Pons (tissue), 1 donor: ENCODE measurements at regions not wholly inside any gene's neighbourhood (a gene's known extent, or its start where the extent isn't known, plus 50 kb on each side); places are given as distances from the start of the nearest gene placed in this dataset.
"Not testable (repeated sequence)": the region's sequence is repeated elsewhere in the genome, so short reads cannot be mapped to it uniquely, and the experiment has no call there.

Experiments
- DNase-seq: peaks from one replicate; pipeline ENCODE4 v3.0.0-alpha.2; 2016; ENCODE audit warnings: low spot score

DNA sequence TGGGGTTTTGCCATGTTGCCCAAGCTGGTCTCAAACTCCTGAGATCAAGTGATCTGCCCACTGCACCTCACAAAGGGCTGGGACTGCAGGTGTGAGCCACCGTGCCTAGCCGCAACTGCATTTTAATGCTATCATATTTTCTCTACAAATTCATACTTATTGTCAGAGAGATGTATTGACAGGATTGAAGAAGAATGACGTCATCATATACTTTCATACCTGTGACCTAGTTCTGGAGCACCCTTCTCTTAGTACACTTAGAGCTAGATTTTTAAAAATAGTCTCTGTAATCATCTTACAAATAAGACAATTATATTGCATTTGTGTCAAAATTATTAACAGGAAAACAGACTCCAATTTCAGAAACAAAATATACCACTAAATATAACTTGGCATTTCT is 242.8 kb upstream of the PDZRN3 start:
- no peak for DNase-seq

DNA sequence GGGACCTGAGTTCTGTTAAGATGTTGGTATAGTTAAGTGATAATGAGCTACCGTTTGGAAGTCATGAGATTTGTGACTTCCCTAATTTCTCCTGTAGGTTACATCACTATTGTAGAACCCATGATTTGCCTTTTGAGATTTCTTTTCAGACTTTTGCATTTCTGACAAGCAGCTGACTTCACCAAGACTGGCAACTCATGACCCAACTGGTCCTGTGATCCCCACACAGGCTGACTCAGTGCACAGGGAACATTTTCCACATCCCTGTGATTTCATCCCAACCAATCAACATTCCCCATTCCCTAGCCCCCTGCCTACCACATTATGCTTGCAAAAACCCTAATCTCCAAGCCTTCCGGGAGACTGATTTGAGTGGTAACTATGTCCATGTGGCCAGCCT is 242.1 kb upstream of the PDZRN3 start:
- no peak for DNase-seq

DNA sequence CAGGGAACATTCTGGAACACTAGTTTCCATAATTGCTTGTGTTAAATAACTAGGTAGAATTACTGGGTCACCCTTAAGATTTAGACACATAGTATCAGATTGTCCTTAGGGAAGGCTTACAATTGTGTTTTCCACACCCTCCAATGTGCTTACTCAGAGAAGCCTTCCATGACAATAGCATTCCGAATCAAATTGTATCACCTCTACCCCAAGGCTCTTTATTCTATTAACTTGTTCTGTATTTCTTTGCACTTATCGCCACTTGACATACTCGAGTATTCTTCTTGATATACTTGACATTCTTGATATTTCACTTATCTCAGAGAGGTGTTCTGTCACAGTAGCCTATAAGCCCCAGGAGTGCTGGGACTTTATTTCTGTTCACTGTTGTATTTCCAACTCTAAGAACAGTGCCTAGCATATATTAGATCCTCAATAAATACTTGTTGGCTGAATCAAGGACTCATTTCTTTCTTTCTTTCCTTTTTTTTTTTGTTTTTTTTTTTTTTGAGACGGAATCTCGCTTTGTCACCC is 238.9 kb upstream of the PDZRN3 start:
- no peak for DNase-seq

DNA sequence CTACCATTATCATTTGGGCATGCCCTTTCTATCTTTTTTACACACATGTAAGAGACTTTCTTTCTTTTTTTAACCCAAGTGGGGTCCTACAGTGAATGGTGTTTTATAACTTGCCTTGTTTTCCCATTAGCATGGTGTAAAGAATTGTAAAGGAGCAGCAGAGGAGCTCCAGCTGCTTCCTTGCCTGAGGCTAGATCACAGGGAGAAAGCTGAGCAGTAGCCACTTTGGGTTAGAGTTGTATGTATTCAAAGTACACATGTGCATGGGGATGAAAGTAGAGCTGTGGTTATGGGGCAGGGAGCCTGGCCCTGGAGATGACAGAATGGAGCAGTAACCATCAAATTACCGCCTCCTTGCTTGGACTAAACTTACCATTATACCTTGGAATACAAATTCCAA is 231.1 kb upstream of the PDZRN3 start:
- DNase-seq: no peak

DNA sequence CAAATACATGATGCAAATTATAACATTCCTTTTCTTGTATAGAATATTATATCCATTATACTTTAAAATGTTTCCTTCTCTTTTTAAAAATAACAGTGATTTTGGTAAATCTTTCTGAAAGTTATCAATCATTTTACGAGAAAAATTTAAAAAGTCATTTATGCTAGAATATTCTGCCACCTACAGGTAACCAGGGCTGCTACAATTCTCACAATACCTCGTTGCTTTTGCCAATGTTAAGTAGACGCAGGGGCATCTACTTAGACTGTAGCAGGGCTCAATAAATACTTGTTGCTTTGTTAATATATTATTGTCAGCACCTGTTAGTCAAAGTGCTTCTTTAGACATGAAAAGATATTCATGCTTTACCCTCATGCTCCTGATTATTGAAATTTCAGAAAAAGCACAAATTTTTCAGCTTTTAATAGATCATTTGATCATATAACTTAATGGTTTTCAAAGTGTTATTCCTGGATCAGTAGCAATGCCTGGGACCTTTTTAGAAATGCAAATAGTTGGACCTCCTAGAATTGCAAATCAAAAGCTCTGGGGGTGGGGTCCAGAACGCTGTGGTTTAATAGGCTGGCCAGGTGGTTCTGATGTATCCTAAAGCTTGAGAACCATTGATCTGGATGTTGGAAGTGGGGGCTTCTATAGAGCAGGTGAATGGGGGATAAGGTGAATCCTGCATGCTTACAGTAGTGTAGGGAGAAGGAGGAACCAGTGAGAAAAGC is 223.6 kb upstream of the PDZRN3 start:
- peak; percentile 34 for DNase-seq

DNA sequence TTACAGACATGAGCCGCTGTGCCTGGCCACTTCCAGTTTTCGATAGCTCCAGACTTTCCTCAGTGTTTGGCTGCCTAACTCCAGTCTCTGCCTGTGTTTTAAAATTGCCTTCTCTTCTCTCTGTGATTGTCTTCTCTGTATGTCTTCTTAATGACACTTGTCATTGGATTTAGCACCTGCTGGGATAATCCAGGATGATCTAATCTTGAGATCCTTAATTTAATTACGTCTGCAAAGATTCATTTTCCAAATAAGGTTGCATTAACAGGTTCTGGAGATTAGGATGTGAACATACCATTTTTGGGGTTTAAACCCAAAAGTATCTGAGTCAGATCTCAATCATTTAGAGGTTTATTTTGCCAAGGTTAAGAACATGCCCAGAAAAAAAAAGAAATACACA is 222.2 kb upstream of the PDZRN3 start:
- no peak for DNase-seq

DNA sequence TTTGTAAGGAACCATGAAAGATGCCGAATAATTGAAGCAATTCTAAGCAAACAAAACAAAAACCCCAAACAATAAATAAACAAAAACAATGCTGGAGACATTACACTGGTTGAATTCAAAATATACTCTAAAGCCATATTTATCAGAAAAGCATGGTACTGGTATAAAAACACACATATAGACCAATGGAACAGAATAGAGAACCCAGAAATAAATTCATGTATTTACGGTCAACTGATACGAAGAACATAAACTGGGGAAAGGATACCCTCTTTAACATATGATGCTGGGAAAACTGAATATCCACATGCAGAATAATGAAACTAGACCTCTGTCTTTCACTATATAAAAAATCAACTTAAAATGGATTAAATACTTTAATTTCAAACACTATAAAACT is 214.3 kb upstream of the PDZRN3 start:
- DNase-seq: no peak

DNA sequence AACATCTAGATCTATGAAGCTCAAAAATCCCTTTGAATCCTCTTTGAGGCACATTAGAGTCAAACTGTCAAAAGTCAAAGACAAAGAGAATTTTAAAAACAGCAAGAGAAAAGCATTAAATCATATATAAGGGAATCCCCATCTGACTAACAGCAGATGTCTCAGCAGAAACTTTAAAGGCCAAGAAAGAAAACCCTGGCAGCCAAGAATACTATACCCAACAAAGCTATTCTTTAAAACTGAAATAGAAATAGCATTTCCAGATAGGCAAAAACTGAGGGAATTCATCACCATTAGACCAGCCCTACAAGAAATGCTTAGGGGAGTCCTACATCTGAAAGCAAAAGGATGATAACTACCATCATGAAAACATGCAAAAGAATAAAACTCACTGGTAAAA is 211.2 kb upstream of the PDZRN3 start:
- no peak for DNase-seq

DNA sequence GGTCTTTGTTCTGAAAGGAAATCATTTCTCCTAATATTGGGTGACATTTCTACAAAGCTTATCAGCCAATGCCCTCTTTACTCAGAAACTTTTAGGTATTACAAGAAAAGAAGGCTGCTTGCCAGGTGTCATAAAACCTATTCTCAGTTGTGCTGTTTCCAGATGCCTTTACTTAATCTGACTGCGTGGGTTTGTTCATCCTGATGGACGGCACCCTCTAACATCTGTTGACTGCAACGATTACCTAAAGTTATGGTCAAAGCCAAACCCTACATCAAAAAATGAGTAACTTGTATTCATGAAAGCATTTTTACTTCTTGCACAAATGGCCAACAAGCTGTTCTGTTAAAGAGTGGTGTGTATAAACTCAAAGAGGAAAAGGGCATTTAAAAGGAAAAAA is 207.7 kb upstream of the PDZRN3 start:
- DNase-seq: no peak

DNA sequence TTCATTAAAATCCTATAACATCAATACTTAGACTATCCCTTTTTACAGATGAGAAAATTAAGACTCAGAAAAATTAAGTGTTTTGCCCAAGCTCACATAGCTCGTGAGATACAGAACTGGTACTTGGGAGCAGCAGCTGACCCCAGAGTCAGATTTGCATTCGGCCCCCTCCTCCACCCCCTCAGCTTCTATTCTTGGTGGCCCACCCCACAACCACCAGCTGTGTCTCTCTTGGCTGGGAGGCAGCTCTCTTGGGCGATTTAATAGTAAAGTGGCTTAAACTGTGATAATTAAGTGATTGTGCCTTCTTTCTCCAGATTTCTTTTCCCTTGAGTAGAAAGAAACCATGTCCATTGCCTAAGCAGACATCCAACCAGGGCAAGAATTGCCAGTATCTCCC is 203.6 kb upstream of the PDZRN3 start:
- no peak for DNase-seq

DNA sequence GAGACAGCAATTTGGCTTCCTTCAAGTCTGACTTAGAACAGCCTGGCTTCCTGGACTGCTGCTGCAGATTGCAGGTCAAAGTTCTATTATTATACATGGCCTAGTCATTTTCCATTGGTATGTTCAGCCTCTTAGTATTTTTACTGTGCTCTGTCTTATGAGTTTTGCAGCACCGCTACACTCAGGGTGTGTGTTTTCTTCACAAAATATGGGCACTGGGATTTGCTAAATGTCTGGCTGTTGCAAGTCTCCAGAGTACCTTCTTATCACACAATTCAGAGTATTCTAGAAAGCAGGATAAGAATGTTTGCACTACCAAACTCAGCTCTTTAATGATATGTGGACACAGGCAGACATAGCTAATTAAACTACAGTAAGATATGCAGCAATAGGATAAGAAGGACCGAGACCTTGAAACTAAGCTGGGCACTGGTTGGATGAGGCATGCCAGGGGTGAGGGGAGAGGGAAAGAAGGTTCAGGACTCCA is 203.0 kb upstream of the PDZRN3 start:
- no peak for DNase-seq

DNA sequence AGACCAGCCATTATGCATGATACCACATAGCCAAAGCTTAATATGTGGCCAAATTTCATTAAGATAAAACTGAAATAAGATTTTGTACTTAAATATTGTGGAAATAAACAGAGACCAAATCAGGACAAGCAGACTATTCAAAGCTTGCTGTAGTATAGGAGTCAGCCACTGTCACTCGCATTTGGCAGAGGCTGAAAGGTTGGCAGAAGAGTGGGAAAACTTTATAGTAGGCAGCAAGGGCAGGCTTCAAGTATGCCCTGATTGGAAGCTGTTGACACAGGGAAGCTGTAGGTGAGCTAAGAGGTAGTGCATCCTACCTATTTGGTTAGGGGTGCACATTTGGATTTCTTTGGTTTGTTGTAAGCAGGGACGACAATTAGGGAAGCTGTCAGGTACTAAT is 202.5 kb upstream of the PDZRN3 start:
- DNase-seq: no peak

DNA sequence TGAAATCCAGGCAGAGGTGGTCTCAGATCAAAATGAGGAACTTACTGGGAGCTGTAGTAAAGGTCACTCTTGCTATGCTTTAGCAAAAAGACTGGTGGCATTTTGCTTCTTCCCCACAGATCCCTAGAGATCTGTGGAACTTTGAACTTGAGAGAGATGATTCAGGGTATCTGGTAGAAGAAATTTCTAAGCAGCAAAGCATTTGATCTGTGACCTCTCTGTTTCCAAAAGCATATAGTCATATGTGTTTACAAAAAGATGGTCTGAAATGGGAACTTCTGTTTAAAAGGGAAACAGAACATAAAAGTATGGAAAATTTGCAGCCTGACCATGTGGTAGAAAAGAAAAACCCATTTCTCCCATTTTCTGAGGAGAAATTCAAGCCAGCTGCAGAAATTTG is 196.2 kb upstream of the PDZRN3 start:
- not testable (repeated sequence) for DNase-seq

DNA sequence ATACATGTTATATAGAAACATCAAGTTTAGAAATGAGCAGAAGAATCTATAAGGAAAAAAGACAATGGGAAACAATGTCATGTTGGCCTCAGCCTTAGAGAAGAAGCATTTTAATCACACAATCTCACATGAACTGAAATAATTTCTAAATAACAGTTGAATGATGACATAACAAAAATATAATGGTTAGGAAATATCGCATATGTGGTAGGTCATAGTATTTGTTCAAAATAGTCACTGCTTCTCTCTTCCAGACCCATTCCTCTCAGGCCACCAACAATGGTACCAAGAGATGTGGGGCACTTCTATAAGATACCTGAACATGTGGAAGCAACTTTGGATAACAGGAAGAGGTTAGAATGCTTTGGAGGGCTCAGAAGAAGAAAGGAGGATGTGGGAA is 195.7 kb upstream of the PDZRN3 start:
- DNase-seq: no peak

DNA sequence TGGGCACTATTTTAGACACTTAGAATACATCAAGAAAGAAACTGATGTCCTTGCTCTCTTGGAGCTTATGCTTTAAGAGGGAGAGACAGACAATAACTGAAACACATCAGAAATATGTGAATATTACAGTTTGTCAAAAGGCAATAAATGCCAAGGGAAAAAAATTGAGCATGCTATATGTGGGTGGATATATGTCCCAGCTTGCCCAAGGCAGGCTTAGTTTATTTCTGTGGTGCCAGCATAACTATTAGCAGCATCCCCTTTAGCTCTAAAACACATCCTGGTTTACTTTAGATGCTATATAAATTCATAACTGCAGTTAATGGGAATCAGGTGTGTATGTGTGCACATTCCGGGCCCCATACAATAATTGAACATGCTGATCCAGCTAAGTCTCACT is 191.2 kb upstream of the PDZRN3 start:
- DNase-seq: no peak

DNA sequence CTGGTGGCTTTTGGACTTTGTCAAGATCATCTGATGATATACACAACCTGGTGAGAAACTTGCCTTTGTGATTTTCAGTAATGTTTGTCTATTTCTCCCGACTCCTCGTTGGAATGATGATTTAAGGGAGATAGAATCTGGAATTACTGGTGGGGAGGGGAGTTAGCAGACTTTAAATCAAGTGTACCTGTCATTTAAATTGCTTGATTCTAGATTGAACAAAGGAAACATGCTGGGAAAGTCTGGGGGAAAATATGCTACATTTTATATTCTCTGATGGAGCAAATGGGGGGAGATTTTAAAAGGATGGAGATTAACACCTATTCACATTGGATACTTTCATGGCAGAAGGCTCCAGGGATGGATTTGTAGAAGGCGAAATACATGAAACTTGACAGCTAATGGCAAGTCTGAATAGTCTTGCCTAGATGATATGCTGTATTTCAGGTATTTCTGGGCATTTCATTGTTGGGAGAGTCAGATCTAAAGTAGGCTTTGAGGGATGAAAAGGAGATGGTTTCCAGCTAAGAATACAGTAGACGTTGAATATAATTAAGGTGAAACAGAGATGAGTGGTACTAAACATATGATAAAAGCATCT is 189.1 kb upstream of the PDZRN3 start:
- DNase-seq: no peak

DNA sequence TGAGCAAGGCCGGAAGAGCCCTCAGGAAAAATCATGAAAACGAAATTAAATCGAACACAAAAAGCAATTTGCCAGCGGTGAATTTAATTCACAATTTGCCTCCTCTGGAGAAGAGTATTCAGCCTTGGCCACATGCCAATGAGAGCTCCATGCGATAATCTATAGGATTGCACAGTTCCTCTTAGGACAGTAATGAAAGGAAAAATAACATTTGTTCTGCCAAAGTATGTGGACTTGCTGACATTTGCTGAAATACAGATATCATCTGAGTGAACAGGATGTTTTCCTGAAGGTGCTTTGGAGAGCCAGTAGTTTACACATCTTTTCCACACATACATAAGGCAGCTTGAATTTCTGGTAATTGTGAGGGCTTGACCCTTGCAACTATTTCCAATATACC is 188.6 kb upstream of the PDZRN3 start:
- DNase-seq: no peak

DNA sequence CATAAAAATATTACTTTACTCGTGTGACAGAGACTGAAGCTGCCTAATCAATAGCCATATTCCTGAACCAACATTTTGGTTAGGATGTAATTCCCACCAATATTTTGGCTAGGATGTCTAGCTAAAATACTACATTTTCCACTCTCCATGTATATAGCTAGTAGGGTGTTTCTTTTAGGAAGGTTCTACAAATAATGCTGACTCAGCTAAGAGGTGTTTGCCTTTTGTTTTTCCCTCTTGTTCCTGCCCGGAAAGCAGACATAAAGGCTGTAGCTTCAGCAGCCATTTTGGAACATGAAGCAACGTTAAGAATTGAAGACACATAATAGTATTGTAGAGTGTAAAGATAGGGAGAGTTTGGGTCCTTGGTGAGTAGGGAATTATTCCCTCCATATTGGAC is 187.3 kb upstream of the PDZRN3 start:
- no peak for DNase-seq

DNA sequence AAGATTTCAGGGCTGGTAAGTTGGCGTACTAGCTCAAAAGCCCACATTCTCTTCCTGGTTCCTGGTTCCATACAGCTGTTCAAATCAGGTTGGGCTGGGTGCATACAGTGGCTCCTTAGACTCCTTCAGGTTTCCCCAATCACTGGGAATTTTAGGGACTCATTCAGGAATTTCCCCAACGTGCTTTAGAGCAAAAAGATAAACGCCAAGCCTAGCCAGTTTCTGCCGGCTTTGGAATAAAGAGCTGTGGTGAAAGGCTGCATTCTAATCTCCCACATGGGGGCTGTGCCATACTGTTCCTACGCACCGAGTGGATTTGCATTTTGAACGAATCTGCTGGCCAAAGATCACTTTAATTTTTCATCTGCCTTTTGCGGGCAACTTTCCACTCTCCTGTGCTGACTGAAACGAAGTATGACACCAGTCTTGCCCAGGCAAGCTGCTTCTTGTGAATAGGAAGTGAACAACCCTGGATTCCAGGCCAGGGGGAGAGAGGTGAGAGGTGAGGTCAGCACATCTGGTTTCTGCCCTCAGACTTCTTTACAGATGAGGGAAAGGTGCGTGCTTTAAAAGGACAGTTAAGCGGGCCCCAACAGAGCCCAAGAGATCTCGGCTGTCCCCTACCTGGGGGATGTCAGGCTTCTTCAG is 184.2 kb upstream of the PDZRN3 start:
- peak; percentile 14 for DNase-seq

DNA sequence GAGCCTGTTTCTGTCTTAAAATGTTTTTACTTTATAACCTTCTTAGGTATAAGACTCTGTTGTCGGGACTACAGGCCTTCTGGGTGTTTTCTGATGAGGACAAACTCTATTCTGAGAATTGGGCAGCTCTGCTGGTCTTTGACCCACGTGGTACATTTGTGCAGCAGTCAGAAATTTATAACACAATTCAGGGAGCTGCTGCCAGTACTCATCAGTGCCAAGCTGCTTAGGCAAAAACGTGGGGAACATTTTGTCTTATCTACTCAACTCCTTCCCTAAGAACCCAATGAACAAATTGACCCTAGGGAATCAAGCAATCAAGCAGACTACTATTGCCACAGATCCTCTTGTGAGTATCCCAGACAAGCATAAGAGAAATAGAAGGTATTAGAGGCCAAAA is 180.7 kb upstream of the PDZRN3 start:
- peak; percentile 15 for DNase-seq

DNA sequence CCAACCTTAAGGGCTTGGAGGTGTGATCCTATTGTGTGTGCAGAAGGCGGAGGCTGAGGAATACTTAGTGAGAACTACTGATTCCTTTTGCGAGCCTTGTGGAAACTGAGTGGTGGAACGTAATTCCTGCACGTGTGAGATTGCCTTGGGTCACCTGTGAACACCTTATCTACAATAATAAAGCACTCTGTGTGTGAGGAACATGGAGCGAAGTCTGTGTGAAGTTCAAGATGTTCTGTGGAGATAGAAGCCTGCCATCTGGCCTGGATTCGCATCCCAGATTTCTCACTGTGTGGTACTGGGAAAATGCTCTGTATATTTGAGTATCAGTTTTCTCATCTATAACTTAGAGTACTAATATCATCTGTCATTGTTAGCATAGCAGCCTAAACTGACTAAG is 179.5 kb upstream of the PDZRN3 start:
- no peak for DNase-seq

DNA sequence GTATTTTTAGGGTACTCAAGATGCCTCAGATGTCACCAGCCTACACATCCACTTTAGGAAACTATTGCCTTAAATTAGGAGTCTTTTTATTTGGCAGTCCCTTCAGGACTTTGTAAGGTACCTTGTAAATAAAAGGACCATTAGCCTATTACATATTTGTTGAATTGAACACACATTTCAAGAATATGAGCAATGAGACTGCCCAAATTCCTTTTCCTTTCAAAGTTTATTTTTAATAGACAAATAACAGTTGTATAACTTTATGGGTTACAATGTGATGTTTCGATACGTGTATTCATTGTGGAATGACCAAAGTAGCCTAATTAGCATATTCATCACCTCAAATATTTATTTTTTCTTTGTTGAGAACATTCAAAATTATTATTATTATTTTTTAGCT is 176.7 kb upstream of the PDZRN3 start:
- no peak for DNase-seq

DNA sequence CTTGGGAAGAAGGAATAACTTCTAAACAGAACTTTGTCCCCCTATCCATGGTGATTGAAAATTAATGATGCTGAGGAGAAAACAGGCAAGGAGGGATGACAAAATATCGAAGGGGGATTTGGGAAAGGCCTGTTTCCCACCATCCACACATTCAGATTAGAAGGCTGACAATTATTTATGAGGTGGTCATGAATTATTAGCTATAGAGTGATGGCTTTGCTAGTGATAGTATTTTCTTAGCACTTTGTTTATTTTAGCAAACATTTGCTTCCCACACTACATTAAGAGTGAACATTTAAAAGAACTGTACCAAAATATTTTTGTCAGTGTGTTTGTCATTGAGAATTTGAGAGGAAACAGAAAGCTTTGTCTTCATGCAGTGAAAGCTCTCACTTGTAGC is 172.6 kb upstream of the PDZRN3 start:
- DNase-seq: no peak
